Calu3 (cell line): ENCODE measurements at regions not wholly inside any gene's neighbourhood (a gene's known extent, or its start where the extent isn't known, plus 50 kb on each side); places are given as distances from the start of the nearest gene placed in this dataset.
"Not testable (repeated sequence)": the region's sequence is repeated elsewhere in the genome, so short reads cannot be mapped to it uniquely, and the experiment has no call there.

ENCODE experiments used
- BruUV-seq: library from RNA; stranded (reverse); fragments of 400-500 nt; replicated peaks from 2 replicates; lab custom pipeline; 2021; lab: Mats Ljungman, UMichigan
- CTCF ChIA-PET: fragments of 300-600 bp; sonication (Branson Sonifier 250); formaldehyde crosslinking; loops from one replicate; lab custom pipeline; 2022; ENCODE audit warnings: antibody characterized with exemption; lab: Charles Lee
- DNase-seq: peaks from one replicate; pipeline ENCODE4 v3.0.0; 2022
- H3K27ac Mint-ChIP-seq: one replicate; pipeline ENCODE4 v1.8.0; 2022; ENCODE audit warnings: mixed read lengths; ENCODE audit not compliant: unreplicated experiment
- H3K27me3 Mint-ChIP-seq: one replicate; pipeline ENCODE4 v1.8.0; 2022; ENCODE audit warnings: mixed read lengths; ENCODE audit not compliant: unreplicated experiment
- H3K36me3 Mint-ChIP-seq: one replicate; pipeline ENCODE4 v1.8.0; 2022; ENCODE audit warnings: mild to moderate bottlenecking, moderate library complexity, mixed read lengths; ENCODE audit not compliant: insufficient read depth, unreplicated experiment
- H3K4me1 Mint-ChIP-seq: one replicate; pipeline ENCODE4 v1.8.0; 2022; ENCODE audit warnings: mild to moderate bottlenecking, low read depth, mixed read lengths; ENCODE audit not compliant: unreplicated experiment
- H3K4me3 Mint-ChIP-seq: one replicate; pipeline ENCODE4 v1.8.0; 2022; ENCODE audit warnings: mild to moderate bottlenecking, low read depth, moderate library complexity, mixed read lengths; ENCODE audit not compliant: unreplicated experiment
- H3K9me3 Mint-ChIP-seq: one replicate; pipeline ENCODE4 v1.8.0; 2022; ENCODE audit warnings: low read depth, mixed read lengths; ENCODE audit not compliant: unreplicated experiment
- intact Hi-C: fragments of 100-400 bp; cut with micrococcal nuclease; formaldehyde crosslinking; loops from one replicate; pipeline ENCODE4 v1.10.0; 2022; ENCODE audit not compliant: unreplicated experiment
- TF ChIP-seq, protein P1 (sequence below): fragments of 200-600 bp; IDR thresholded peaks from one replicate; pipeline ENCODE4 v1.8.0; 2022; ENCODE audit warnings: antibody characterized with exemption; ENCODE audit not compliant: unreplicated experiment

DNA sequence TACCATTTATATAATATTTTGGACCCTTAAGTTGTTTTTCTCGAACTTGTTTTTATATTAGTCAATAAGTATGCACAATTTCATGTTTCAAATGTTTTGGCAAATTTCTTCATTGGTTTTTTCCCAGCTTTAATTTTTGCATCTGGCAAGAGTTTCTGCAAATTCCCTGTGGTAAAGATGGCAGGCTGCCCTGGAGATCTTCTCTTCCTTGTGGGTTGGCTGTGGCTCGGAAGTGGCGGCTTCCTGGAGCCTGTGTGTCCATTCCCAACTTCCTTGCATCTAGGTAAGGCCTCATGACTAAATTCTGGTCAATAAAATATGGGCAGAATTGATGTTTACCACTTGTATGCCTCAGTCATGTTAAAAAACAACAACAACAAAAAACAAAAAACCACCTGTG lies 818.6 kb downstream of the EPHA4 start:
- CTCF ChIA-PET, result no interaction called here
- intact Hi-C loops, result no loop called here

DNA sequence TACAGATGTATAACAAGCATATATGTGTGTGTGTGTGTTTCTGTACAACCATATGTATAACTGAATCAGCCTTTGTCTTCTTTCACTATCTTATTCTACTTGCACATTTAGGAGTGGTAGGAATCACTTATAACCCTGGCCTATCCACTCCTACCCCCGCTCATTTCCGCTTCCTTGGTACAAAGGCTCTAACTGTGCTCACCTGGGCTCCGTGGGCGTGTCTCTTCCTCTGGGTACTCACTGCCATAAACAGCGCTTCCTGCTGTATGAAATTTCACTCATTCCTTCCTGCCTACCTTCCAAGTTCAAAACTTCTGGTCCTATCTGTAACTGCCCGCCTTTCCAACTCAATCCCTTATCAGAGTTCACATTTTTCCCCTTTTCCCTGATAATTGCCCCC lies 815.5 kb downstream of the EPHA4 start:
- BruUV-seq, result no TSS peak
- intact Hi-C loops, result no loop called here
- Mint-ChIP-seq H3K4me1 (no peaks in the 10 kb centered on the region), H3K27me3 (no peaks in the 10 kb centered on the region), H3K36me3 (no peaks in the 10 kb centered on the region), H3K9me3 (no peaks in the 10 kb centered on the region), H3K4me3 (no peak overlapping the region), H3K27ac (no peak overlapping the region)
- TF ChIP-seq, protein P1, sequence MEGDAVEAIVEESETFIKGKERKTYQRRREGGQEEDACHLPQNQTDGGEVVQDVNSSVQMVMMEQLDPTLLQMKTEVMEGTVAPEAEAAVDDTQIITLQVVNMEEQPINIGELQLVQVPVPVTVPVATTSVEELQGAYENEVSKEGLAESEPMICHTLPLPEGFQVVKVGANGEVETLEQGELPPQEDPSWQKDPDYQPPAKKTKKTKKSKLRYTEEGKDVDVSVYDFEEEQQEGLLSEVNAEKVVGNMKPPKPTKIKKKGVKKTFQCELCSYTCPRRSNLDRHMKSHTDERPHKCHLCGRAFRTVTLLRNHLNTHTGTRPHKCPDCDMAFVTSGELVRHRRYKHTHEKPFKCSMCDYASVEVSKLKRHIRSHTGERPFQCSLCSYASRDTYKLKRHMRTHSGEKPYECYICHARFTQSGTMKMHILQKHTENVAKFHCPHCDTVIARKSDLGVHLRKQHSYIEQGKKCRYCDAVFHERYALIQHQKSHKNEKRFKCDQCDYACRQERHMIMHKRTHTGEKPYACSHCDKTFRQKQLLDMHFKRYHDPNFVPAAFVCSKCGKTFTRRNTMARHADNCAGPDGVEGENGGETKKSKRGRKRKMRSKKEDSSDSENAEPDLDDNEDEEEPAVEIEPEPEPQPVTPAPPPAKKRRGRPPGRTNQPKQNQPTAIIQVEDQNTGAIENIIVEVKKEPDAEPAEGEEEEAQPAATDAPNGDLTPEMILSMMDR, result no peak
- DNase-seq, result no peak
- CTCF ChIA-PET, result no interaction called here

More for the DNA sequence above, 818.6 kb downstream of the EPHA4 start:
- Mint-ChIP-seq H3K4me1 (no peaks in the 10 kb centered on the region), H3K4me3 (no peak overlapping the region), H3K27ac (no peak overlapping the region), H3K27me3 (no peaks in the 10 kb centered on the region), H3K36me3 (no peaks in the 10 kb centered on the region), H3K9me3 (peaks cover 4% of the 10 kb centered on the region)
- no TSS peak for BruUV-seq
- TF ChIP-seq, protein P1, result no peak
- no peak for DNase-seq

DNA sequence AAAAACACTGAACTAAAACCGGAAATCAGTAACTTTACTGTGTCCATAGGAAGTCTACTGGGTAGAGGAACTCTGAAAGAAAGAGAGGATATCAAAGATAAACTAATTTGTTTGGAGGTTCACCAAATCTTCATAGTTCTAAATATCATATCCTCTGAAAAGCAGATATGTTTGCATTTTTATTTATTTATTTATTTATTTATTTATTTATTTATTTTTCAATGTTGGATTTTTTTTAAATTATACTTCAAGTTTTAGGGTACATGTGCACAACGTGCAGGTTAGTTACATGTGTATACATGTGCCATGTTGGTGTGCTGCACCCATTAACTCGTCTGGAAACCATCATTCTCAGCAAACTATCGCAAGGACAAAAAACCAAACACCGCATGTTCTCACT lies 813.7 kb downstream of the EPHA4 start:
- H3K4me3 Mint-ChIP-seq, H3K9me3 Mint-ChIP-seq, H3K36me3 Mint-ChIP-seq, H3K27ac Mint-ChIP-seq, H3K27me3 Mint-ChIP-seq, CTCF ChIA-PET, intact Hi-C loops, DNase-seq, BruUV-seq, H3K4me1 Mint-ChIP-seq: not testable (repeated sequence)

DNA sequence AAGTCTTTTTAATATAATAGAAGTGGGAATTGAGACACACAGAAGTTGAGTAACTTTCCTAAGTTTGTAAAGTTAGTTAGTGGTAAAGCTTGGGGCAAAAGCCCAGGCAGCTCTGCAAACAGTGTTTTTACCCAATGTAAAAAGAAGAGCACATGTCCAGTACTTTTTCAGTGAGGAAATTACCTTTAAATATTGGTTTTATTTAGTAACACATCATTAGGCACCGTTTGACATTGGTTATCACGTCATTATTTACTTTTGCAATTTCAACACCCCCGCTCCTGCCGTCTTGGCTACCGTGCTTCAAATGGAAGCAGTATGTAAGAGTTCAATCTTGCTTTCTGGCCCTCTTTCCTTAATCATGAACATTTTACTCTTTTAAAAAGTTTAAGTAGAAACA lies 807.9 kb downstream of the EPHA4 start:
- intact Hi-C loops, result no loop called here
- no TSS peak for BruUV-seq
- H3K4me3 Mint-ChIP-seq, result no peak overlapping the region
- H3K9me3 Mint-ChIP-seq, result no peaks in the 10 kb centered on the region
- no peaks in the 10 kb centered on the region for H3K27me3 Mint-ChIP-seq
- no peak overlapping the region for H3K27ac Mint-ChIP-seq
- no peaks in the 10 kb centered on the region for H3K4me1 Mint-ChIP-seq
- DNase-seq, result no peak
- CTCF ChIA-PET, result no interaction called here
- TF ChIP-seq, protein P1, result no peak
- H3K36me3 Mint-ChIP-seq, result no peaks in the 10 kb centered on the region

DNA sequence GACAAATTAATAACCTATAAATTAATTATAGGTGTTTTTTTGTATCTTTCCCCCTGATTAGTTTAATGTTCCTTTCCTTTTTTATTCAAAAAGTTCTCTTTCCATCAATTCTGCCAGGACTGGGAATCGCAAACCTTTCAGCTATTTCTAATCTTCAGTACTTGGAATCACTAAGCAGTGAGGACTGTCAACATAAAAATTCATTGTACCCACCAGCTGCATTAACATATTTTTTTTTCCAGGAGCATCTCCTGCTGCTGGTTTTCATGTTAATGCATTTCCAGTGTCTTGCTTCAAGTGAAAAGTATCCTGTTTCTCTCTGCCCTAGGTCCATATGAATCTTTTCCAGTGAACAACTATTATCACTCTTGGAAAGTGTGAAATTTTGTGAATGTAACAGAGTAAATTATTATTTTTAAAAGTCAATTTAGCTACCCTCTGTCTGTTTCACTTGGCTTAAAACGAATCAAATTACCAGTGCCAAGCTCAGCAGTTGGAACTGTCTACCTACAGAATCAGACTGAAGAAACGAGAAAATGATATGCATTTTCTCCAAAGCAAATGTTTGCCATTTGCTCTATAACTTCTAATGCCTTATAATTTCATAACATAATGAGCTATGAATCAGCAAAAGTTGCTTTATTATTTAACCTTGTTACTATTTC lies 804.4 kb downstream of the EPHA4 start:
- no TSS peak for BruUV-seq
- intact Hi-C loops, result no loop called here
- Mint-ChIP-seq H3K9me3 (no peaks in the 10 kb centered on the region), H3K4me3 (no peak overlapping the region), H3K27me3 (no peaks in the 10 kb centered on the region), H3K4me1 (no peaks in the 10 kb centered on the region), H3K36me3 (no peaks in the 10 kb centered on the region), H3K27ac (no peak overlapping the region)
- no peak for DNase-seq
- TF ChIP-seq, protein P1, result no peak
- CTCF ChIA-PET, result interaction anchor here (0.6 kb wide), 1 partner anchor 905 kb away, joined by 3 read pairs; no protein-coding TSS in a partner anchor
